ENCODE measurements at regions not wholly inside any gene's neighbourhood (a gene's known extent, or its start where the extent isn't known, plus 50 kb on each side); places are given as distances from the start of the nearest gene placed in this dataset.
A peak's percentile ranks its signal among the peaks of the same experiment; 100 is the strongest.

DNA sequence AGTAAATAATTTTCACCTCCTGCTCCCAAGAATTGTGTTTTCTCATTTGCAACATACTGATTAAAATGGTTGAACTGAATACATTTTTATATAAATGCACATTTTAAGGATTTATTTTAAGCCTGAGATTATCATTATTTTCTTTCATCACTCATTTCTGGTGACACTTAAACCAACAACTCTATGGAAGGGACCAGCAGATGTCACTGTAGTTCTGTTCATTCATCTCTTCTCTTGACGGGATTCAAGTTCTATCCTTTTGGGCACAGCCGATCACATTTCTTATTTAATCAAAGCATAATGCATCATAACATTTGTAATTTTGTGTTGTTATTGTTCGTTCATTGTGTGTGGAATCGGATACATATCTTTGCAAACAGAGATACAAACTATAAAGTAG lies 417.9 kb downstream of the HRH4 start:
- TF ChIP-seq, protein P1, sequence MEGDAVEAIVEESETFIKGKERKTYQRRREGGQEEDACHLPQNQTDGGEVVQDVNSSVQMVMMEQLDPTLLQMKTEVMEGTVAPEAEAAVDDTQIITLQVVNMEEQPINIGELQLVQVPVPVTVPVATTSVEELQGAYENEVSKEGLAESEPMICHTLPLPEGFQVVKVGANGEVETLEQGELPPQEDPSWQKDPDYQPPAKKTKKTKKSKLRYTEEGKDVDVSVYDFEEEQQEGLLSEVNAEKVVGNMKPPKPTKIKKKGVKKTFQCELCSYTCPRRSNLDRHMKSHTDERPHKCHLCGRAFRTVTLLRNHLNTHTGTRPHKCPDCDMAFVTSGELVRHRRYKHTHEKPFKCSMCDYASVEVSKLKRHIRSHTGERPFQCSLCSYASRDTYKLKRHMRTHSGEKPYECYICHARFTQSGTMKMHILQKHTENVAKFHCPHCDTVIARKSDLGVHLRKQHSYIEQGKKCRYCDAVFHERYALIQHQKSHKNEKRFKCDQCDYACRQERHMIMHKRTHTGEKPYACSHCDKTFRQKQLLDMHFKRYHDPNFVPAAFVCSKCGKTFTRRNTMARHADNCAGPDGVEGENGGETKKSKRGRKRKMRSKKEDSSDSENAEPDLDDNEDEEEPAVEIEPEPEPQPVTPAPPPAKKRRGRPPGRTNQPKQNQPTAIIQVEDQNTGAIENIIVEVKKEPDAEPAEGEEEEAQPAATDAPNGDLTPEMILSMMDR (IDR thresholded peaks at IDR 0.05): peak; percentile 74

DNA sequence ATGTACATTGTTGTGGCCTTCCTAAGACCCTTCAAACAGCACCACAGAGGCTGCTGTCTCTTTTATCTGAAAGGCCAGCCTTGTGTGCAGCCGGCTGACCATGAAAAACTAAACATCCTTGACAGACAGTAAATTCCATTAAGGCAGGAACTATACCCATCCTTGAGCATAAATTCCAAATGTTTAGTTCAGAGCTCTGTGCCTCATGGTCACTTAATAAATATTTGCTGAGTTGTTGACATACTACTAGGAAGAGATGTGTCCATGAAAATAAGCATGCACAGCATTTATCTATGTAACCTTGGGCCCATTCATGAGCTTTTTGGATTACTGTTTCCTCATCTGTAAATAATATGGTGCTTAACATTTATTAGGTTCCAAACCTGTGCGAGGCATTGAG lies 424.8 kb downstream of the HRH4 start:
- TF ChIP-seq, protein P1 (IDR thresholded peaks at IDR 0.05): no peak

DNA sequence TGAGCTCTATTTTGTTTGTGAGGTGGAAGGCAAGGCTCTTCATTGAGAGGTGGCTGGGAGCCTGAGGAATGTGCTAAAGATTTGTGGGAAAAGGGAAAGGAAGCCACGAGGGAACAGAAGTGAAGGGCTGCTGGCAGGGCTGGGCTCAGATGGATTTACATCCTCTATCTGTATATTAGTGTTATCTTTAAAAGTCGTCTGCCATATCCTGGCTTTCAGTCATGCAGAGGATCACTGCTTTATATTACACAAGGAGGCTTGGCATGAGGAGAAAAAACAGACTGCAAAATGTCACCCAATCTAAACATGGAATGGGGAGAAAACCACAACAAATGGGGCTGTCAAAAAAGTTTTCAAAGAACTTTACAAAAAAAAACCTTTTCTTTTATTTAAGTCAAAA lies 434.4 kb downstream of the HRH4 start:
- TF ChIP-seq, protein P1 (IDR thresholded peaks at IDR 0.05): no peak

DNA sequence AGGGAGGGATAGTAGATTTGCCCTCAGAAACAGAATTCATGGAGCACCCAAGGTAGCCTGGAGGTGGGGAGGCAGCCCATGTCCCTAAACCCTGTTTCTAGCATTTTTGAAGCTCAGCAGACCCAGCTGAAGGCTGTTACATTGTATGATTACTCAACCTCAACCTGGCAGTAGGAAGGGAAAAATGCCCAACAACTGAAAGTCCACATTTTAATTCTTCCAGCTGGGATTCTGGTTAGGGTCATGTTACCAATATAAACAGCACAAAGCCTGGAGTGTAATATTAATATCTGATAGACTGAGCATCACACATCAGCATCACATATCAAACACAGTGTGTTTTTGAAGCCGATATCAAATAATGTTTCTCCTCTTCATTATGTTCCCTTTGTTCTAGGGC lies 437.0 kb downstream of the HRH4 start:
- TF ChIP-seq, protein P1 (IDR thresholded peaks at IDR 0.05): no peak

DNA sequence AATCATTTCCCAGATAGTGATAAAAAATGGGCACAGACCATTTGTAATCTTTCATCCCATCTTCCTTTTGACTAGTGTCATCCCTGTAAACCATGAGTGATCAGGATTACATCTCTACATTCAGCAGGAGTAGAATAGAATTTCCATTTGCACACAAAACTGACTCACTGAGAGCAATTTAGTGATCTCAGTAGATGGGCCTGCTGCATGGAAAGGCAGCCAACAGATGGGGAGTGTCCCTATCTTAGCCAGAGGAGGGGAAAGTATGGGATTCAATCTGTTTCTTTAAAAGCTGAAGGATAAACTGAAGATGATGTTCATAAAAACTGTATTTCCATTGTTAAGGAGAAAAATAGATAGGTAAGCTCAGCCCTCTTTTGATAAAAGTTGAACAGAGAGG lies 441.7 kb downstream of the ZNF521 start:
- TF ChIP-seq, protein P1 (IDR thresholded peaks at IDR 0.05): no peak

DNA sequence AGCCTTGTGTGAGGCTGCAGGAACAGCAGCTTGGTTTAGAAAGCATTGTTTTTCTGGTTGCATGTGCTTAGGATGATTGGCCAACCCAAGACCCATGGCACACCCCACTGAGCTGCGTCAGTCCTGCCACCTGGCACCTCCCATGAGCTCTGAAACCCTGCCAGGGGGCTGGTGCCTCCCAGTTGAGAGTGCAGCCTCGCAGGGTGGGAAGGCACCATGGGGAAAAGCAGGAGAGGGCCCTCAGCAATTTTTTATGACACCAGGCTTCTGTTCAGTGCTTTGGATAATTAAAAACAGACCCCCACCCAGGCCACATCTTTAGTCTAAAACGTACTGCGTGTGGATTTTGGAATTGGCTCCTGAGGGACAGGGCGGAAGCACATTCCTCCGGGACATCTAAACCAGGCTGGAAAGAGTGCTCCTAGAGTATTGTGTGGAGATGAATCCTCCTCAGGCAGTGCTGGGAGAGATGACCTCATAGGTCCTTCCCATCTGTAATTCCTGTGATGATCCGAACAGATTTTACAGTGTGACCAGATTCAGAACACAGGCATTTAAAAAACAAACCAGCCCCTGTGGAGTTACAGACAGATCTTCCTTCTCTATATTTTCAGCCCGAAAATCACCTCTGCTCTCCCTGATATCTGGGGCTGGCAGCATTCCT lies 438.3 kb downstream of the ZNF521 start:
- TF ChIP-seq, protein P1 (IDR thresholded peaks at IDR 0.05): no peak

DNA sequence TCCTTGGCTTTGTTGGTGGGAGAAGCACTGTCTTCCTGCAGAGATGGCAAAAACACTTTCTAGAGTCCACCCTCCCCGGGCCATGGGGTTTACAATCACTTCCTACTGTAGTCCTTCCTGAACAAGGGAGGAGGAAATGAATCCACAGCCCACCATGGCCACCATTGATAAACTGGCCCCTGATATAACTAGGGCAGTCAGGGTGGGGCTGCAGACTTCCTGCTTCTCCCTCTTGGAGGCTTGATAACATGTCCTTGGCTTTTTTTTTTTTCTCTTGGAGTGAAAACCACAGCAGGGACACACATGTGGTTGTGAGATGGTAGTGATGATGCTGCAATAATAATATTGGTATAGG lies 437.8 kb downstream of the ZNF521 start:
- TF ChIP-seq, protein P1 (IDR thresholded peaks at IDR 0.05): no peak

DNA sequence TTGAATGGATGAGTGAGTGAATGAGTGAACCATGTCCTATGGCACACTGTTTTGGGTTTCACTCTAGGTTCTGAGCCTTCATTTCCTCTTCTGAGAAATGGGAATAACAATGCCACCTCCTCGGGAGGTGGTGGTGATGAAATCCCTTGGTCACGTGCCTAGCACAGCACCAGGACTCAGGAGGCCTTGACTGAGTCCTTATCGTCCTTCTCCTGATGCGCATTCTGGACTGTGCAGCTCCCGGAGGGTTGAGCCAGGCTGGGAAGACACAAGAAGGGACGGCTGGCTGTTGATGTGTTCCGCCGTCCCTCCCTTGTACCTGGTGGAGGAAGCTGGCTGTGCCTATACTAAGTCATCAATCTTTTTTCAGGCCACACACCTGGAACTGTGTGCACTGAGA lies 437.3 kb downstream of the ZNF521 start:
- TF ChIP-seq, protein P1 (IDR thresholded peaks at IDR 0.05): no peak

All from LNCAP (cell line).